ENCODE measurements at regions not wholly inside any gene's neighbourhood (a gene's known extent, or its start where the extent isn't known, plus 50 kb on each side); places are given as distances from the start of the nearest gene placed in this dataset.
"Not testable (repeated sequence)": the region's sequence is repeated elsewhere in the genome, so short reads cannot be mapped to it uniquely, and the experiment has no call there.

GRCh38 chr11:93063086-93063485 is 93.6 kb downstream of the MTNR1B start:
- no peaks in the 10 kb centered on the region for H3K36me3 Mint-ChIP-seq
- H3K9me3 Mint-ChIP-seq (ENCODE audit: low read depth) = no peaks in the 10 kb centered on the region
- DNase-seq (no peak), ATAC-seq (no peak)
- H3K27ac Mint-ChIP-seq = no peak overlapping the region
- no peak overlapping the region for H3K4me3 Mint-ChIP-seq
- CTCF ChIA-PET = no interaction called here
- H3K4me1 Mint-ChIP-seq = no peaks in the 10 kb centered on the region
- peaks cover 2% of the 10 kb centered on the region for H3K27me3 Mint-ChIP-seq

GRCh38 chr11:93065074-93065674 is 95.7 kb downstream of the MTNR1B start:
- H3K4me1 Mint-ChIP-seq; ATAC-seq; CTCF ChIA-PET; DNase-seq; H3K9me3 Mint-ChIP-seq (ENCODE audit: low read depth); H3K27me3 Mint-ChIP-seq; H3K36me3 Mint-ChIP-seq; H3K27ac Mint-ChIP-seq; H3K4me3 Mint-ChIP-seq: not testable (repeated sequence)

DNA sequence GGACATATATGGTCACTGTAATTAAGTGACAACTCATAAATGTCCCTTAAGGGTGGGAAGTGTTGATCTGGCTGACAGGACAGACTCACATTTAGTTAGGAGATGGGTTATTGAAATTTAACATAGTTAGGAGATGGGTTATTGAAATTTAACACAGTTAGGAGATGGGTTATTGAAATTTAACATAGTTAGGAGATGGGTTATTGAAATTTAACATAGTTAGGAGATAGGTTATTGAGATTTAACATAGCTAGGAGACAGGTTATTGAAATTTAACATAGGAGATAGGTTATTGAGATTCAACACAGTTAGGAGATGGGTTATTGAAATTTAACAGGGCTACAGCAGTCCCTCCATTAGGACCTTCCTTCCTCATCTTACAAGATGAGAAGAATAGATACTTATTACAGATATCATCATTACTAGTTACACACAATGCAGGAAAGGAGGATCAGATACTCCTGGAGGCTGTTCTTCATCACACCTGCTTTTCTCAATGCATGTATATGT is 98.5 kb downstream of the MTNR1B start:
- CTCF ChIA-PET = interaction anchor here (1.4 kb wide), 1 partner anchor 21 kb away, joined by 3 read pairs; no protein-coding TSS in a partner anchor

GRCh38 chr11:93072229-93072914 is 102.9 kb downstream of the MTNR1B start:
- no peaks in the 10 kb centered on the region for H3K4me1 Mint-ChIP-seq

More for the DNA sequence above, 98.5 kb downstream of the MTNR1B start:
- H3K9me3 Mint-ChIP-seq (ENCODE audit: low read depth) = no peaks in the 10 kb centered on the region
- peaks cover 4% of the 10 kb centered on the region for H3K27me3 Mint-ChIP-seq
- no peaks in the 10 kb centered on the region for H3K4me1 Mint-ChIP-seq
- DNase-seq (no peak), ATAC-seq (no peak)
- no peak overlapping the region for H3K27ac Mint-ChIP-seq
- no peaks in the 10 kb centered on the region for H3K36me3 Mint-ChIP-seq
- H3K4me3 Mint-ChIP-seq = no peak overlapping the region

GRCh38 chr11:93073026-93073425 is 103.6 kb downstream of the MTNR1B start:
- H3K4me1 Mint-ChIP-seq = no peaks in the 10 kb centered on the region
- H3K27ac Mint-ChIP-seq = no peak overlapping the region
- CTCF ChIA-PET = no interaction called here
- H3K4me3 Mint-ChIP-seq = no peak overlapping the region
- ATAC-seq (no peak), DNase-seq (no peak)
- H3K27me3 Mint-ChIP-seq = peaks cover 10% of the 10 kb centered on the region
- H3K36me3 Mint-ChIP-seq = no peaks in the 10 kb centered on the region
- no peaks in the 10 kb centered on the region for H3K9me3 Mint-ChIP-seq (ENCODE audit: low read depth)

More at GRCh38 chr11:93072229-93072914, 102.9 kb downstream of the MTNR1B start:
- ATAC-seq (no peak), DNase-seq (no peak)
- H3K36me3 Mint-ChIP-seq = no peaks in the 10 kb centered on the region
- no peak overlapping the region for H3K4me3 Mint-ChIP-seq
- no peaks in the 10 kb centered on the region for H3K9me3 Mint-ChIP-seq (ENCODE audit: low read depth)
- CTCF ChIA-PET = no interaction called here
- peaks cover 12% of the 10 kb centered on the region for H3K27me3 Mint-ChIP-seq
- H3K27ac Mint-ChIP-seq = no peak overlapping the region

GRCh38 chr11:93073508-93074280 is 104.2 kb downstream of the MTNR1B start:
- DNase-seq (no peak), ATAC-seq (no peak)
- Mint-ChIP-seq H3K27me3 (peaks cover 10% of the 10 kb centered on the region), H3K36me3 (no peaks in the 10 kb centered on the region), H3K9me3 (ENCODE audit: low read depth) (no peaks in the 10 kb centered on the region), H3K4me3 (no peak overlapping the region), H3K4me1 (no peaks in the 10 kb centered on the region), H3K27ac (no peak overlapping the region)
- CTCF ChIA-PET = no interaction called here

- peaks cover 10% of the 10 kb centered on the region for H3K27me3 Mint-ChIP-seq
- no peak overlapping the region for H3K27ac Mint-ChIP-seq
- CTCF ChIA-PET = no interaction called here
- no peaks in the 10 kb centered on the region for H3K36me3 Mint-ChIP-seq
- H3K4me3 Mint-ChIP-seq = no peak overlapping the region
- ATAC-seq = no peak
- no peaks in the 10 kb centered on the region for H3K9me3 Mint-ChIP-seq (ENCODE audit: low read depth)
- H3K4me1 Mint-ChIP-seq = no peaks in the 10 kb centered on the region
- no peak for DNase-seq
Observed at GRCh38 chr11:93074352-93074751, 104.9 kb downstream of the MTNR1B start.

GRCh38 chr11:93075782-93076181 is 106.3 kb downstream of the MTNR1B start:
- DNase-seq (no peak), ATAC-seq (no peak)
- Mint-ChIP-seq H3K27ac (no peak overlapping the region), H3K36me3 (no peaks in the 10 kb centered on the region), H3K4me3 (no peak overlapping the region), H3K4me1 (no peaks in the 10 kb centered on the region), H3K9me3 (ENCODE audit: low read depth) (no peaks in the 10 kb centered on the region), H3K27me3 (peaks cover 8% of the 10 kb centered on the region)
- CTCF ChIA-PET = no interaction called here

DNA sequence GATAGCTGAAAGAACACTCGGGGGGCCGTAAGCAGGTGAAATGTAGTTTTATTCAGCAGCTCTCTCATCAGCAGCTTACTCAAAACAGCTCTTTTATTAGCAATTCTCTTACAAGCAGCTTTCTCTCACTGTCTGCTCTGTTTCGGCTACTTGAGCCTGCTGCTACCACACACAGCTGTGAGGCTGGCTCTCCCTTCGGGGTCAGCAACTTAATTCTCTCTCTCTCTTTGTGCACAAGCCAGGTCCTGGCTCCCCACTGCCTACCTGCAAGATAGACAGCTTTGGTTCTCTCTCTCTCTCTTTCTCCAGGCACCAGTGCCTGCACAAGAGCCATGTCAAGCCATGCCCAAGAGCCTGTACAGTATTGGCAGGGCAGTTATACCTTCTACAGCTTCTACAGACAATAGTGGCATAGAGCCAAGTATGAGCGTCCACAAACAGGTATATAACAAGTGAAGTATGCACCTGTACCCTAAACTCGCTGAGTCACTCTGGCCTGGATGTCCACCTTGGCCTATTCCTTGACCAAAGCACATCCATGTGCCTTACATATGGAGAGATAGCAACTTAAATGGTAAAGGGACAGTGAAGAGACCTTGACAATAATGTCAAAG is 110.8 kb downstream of the MTNR1B start:
- Mint-ChIP-seq H3K27ac (no peak overlapping the region), H3K4me1 (no peaks in the 10 kb centered on the region), H3K36me3 (no peaks in the 10 kb centered on the region), H3K27me3 (peaks cover 5% of the 10 kb centered on the region), H3K9me3 (ENCODE audit: low read depth) (no peaks in the 10 kb centered on the region), H3K4me3 (no peak overlapping the region)
- CTCF ChIA-PET = no interaction called here
- ATAC-seq = no peak
- DNase-seq = no peak

- Mint-ChIP-seq H3K27me3 (no peaks in the 10 kb centered on the region), H3K27ac (no peak overlapping the region), H3K4me1 (no peaks in the 10 kb centered on the region), H3K36me3 (no peaks in the 10 kb centered on the region), H3K9me3 (ENCODE audit: low read depth) (no peaks in the 10 kb centered on the region), H3K4me3 (no peak overlapping the region)
- DNase-seq (no peak), ATAC-seq (no peak)
- CTCF ChIA-PET = interaction anchor here (1.5 kb wide), 1 partner anchor 25 kb away, joined by 3 read pairs; no protein-coding TSS in a partner anchor
Observed at GRCh38 chr11:93081694-93082093, 112.2 kb downstream of the MTNR1B start.

- DNase-seq = no peak
- H3K4me1 Mint-ChIP-seq = no peaks in the 10 kb centered on the region
- no peaks in the 10 kb centered on the region for H3K36me3 Mint-ChIP-seq
- no peak for ATAC-seq
- no peaks in the 10 kb centered on the region for H3K27me3 Mint-ChIP-seq
- H3K27ac Mint-ChIP-seq = no peak overlapping the region
- CTCF ChIA-PET = no interaction called here
- H3K4me3 Mint-ChIP-seq = no peak overlapping the region
- no peaks in the 10 kb centered on the region for H3K9me3 Mint-ChIP-seq (ENCODE audit: low read depth)
Observed at GRCh38 chr11:93082900-93083299, 113.4 kb downstream of the MTNR1B start.

DNA sequence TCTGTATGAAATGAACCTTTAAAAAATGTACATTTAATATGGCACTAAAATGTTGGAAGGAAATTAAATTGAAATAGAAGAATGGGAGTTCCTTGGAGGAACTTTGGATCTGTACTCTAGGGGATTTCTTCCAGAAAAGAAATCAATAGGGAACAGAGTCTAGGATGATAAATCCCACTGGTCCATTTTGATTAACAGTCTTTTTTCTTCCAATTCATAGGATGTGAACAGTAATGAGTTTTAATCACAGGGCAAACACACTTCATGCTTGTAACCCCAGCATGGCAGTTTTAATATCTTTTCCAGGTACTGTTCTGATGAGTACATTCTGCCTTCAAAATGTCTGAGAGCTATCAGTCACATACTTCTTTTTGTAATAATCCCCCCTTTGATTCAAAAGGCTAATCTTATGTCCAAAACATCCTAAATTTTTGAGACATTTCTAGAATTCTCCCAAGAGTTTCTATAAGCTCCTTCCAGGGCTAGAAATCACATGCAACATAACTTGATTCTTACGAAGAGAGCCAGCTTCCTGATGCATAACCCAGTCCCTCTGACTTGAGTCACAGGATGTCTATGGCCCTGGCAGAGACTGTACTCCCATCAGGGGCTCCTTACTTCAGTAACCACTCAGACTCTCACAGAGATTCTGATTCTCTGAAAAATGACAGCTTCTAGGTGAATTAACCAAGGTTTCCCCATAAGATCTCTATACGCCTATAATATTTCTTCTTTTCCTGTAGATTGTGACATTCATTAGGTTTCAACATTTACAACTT is 112.9 kb downstream of the SLC36A4 start:
- H3K4me1 Mint-ChIP-seq = no peaks in the 10 kb centered on the region
- H3K36me3 Mint-ChIP-seq = no peaks in the 10 kb centered on the region
- CTCF ChIA-PET = no interaction called here
- DNase-seq (no peak), ATAC-seq (no peak)
- H3K4me3 Mint-ChIP-seq = no peak overlapping the region
- no peaks in the 10 kb centered on the region for H3K27me3 Mint-ChIP-seq
- H3K27ac Mint-ChIP-seq = no peak overlapping the region
- H3K9me3 Mint-ChIP-seq (ENCODE audit: low read depth) = no peaks in the 10 kb centered on the region

Measured in activated CD8-positive, alpha-beta memory T cell treated with anti-CD3 and anti-CD28 coated beads, Interleukin-2, amount 10 ng/mL, durations not matched to agents 7 days and 5 days (primary cell).